ENCODE measurements at regions not wholly inside any gene's neighbourhood (a gene's known extent, or its start where the extent isn't known, plus 50 kb on each side); places are given as distances from the start of the nearest gene placed in this dataset.

DNA sequence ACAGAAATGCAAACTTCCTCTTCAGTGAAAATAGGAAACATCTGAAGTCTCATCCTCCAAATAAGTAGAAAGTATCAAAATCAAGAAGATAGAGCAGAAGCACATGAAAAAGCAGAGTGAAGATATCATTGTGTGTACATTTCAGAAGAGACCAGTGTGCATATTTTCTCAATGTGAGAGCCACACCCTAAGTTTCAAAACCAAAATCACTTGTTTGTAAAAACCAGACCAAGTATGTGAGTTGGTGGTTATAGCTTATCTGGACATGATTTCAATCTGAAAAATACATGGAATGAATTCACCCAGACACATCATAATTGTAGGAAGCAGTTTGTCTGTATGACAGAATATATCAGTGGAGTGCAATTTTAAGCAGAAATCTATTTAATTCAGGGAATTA, 536.0 kb downstream of the JRKL start:
- TF ChIP-seq, protein P1, sequence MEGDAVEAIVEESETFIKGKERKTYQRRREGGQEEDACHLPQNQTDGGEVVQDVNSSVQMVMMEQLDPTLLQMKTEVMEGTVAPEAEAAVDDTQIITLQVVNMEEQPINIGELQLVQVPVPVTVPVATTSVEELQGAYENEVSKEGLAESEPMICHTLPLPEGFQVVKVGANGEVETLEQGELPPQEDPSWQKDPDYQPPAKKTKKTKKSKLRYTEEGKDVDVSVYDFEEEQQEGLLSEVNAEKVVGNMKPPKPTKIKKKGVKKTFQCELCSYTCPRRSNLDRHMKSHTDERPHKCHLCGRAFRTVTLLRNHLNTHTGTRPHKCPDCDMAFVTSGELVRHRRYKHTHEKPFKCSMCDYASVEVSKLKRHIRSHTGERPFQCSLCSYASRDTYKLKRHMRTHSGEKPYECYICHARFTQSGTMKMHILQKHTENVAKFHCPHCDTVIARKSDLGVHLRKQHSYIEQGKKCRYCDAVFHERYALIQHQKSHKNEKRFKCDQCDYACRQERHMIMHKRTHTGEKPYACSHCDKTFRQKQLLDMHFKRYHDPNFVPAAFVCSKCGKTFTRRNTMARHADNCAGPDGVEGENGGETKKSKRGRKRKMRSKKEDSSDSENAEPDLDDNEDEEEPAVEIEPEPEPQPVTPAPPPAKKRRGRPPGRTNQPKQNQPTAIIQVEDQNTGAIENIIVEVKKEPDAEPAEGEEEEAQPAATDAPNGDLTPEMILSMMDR (IDR thresholded peaks at IDR 0.05; ENCODE audit: low read depth, low read length) = no peak
- TF ChIP-seq EZH2phosphoT487 (IDR thresholded peaks at IDR 0.05; ENCODE audit: low read depth) = no peak

Measured in OCI-LY3 (cell line).